Stimulated activated CD8-positive, alpha-beta memory T cell treated with anti-CD3 and anti-CD28 coated beads, Interleukin-2, amount 100 ng/mL, for 1 hour (primary cell): ENCODE measurements at regions not wholly inside any gene's neighbourhood (a gene's known extent, or its start where the extent isn't known, plus 50 kb on each side); places are given as distances from the start of the nearest gene placed in this dataset.
"Not testable (repeated sequence)": the region's sequence is repeated elsewhere in the genome, so short reads cannot be mapped to it uniquely, and the experiment has no call there.

Experiments
- DNase-seq, 2 donors: peaks; one replicate each; pipeline ENCODE4 v3.0.0-alpha.2; 2020; ENCODE audit warnings: low read depth in 2 of 2

DNA sequence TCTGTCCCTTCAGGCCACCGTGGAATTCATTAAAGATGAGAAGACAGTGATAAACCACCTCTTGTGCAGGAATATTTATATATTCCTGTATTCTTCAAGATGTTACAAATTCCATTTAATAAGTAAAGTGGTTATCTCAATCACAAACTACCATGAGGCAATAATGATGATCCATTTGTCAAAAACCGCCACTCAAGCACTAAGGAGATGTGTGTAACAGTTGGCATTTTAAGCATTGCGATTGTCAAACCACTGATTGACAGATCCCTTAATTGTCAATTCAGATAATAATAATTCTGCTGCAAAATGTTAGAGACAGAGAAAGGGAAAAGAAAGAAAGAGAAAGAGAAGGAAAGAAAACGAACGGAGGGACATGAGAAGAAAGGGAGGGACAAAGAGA lies 476.1 kb upstream of the RBFOX1 start:
- no peak for DNase-seq

DNA sequence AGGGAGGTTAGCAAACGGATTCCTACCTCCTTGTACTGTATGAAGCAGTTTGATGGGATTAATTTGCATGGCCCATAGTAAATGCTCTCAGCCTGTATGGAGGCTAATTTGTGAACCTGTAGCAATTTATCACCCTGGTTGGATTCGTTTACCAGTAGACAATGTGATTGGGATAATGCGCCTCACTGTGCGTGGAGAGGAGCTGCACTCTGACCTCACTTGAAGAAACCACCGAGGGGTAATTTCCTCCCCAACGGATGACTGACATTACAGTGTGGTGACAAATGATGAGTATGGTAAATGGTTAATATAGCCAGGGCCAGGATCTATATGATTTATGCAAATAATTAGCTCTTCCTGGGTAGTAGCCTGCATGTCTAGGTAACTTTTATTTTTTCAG lies 479.1 kb upstream of the RBFOX1 start:
- DNase-seq, result no peak

GRCh38 chr16:6852643-6853225 lies 479.9 kb upstream of the RBFOX1 start:
- DNase-seq, result no peak

DNA sequence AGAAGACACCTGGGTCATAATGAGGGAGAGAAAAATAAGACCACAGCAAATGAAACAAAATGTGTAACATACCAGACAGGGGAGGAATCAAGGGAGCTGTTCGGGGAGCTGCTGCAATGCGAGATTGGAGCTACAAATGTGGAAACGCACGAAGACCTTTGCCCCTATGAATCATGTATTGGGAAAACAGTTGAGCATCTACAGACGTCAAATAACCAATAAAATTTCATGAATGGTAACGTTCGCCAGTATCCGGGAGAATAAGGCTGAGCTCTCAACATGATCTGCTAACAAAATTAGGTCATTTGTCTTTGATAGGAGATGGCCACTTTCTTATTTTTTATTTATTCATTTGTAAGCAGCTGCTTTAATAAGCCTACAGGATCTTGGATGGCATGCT lies 486.2 kb upstream of the RBFOX1 start:
- DNase-seq, result no peak

- no peak for DNase-seq
Measured at GRCh38 chr16:6841392-6841791, 491.3 kb upstream of the RBFOX1 start.

DNA sequence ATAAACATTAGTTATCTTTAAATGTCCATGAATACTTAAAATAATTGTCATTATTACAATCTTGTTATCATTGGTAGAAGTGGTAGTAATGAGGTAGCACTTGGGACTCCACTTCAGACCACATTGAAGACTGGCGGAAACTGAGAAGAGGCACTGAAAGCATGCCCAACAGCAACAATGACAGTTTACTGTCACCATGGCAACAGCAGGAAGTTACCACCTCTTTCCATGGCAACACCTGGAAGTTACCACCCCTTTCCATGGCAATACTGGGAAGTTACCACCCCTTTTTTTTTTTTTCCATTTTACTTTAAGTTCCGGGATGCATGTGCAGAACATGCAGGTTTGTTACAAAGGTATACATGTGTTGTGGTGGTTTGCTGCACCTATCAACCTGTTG lies 494.9 kb upstream of the RBFOX1 start:
- no peak for DNase-seq

GRCh38 chr16:6836766-6837165 lies 495.9 kb upstream of the RBFOX1 start:
- DNase-seq, result no peak

DNA sequence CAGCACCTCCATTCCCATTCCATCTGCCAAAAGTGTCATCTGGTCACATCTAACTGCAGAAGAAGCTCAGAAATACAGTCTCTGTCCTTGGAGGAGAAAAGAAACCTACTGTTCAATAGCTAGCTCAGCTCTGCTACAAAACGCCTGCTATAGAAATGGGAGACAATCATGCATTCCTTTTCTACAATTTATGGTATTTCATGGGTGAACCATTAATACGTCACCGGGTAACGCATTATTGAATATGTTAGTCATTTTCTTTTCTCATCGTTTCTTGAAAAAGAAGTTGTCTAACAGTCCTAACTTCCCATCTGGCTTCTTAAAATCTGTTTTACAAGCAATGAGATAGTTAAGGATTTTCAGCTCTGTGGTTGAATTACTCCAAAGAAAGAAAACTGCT lies 496.7 kb upstream of the RBFOX1 start:
- no peak for DNase-seq

- no peak for DNase-seq
Measured at GRCh38 chr16:6835516-6835915, 497.1 kb upstream of the RBFOX1 start.

DNA sequence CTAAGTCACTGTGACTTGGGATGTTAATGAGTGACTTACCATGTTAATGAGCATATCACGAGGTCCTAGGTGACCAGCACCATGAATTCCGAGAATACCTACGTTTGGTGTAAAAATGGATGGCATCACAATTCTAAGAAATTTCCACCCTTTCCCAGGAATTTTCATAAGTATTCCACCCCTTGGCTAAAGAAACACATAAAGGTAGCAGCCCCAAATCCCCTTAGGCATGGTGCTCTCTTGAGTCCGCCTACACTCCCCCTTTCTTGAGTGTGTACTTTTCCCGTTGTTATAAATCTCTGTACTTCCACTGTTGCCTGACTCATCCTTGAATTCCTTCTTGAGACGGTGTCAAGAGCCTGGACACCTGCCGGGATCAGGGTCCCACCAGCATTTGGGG lies 504.0 kb upstream of the RBFOX1 start:
- DNase-seq, result no peak

DNA sequence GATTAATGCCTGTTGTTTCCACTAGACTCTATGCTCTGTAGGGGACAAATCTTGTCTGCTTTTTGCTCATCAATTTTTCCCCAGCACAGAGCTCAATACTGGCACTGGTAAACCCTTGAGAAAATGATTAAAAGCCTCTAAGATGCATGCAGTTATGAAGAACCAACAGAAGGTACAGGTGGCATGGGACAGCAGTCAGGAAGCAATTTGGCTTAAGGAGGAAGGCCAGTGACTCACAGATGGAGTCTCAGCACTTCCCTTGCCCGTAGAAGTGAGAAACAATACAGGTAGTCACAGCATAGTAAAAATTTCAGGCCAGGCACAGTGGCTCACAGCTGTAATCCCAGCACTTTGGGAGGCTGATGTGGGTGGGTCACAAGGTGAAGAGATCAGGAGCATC lies 504.7 kb upstream of the RBFOX1 start:
- DNase-seq, result no peak

DNA sequence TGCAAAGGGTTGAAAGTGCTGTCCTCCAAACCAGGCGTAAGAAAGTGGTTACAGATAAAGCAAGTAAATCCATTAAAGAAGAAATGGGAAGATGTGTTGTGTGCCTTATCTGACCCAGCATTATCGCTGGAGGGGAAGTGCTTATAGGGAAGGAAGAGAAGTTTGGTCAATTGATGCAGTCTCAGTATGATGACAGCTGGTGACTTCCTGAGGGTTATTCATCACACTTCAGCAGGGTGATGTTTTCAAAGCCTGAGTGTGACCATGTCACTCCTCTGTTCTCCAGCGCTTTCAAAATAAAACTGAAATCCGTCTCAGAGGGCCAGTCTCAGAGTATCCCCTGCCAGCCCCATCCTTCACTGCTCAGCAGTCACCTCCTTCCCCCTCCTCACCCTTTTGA lies 505.4 kb upstream of the RBFOX1 start:
- no peak for DNase-seq

DNA sequence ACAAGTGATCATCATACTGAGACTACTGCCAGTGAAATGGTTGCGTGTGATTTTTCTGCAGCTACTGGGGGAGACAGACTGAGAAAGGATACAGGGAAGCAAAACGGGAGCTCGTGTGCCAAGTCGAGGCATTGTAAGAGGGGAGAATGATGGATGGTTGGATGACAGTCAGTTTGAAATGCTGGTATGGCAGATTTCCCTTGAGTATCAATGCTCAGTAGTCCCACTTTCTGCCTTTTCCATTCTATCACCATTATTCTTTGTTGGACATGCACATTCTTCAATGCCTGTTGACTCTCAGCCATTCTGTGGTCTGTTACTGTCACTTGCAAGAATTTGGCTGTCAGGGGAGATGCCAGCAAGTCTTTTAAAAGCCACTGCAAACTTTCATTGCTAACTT lies 510.6 kb upstream of the RBFOX1 start:
- no peak for DNase-seq

DNA sequence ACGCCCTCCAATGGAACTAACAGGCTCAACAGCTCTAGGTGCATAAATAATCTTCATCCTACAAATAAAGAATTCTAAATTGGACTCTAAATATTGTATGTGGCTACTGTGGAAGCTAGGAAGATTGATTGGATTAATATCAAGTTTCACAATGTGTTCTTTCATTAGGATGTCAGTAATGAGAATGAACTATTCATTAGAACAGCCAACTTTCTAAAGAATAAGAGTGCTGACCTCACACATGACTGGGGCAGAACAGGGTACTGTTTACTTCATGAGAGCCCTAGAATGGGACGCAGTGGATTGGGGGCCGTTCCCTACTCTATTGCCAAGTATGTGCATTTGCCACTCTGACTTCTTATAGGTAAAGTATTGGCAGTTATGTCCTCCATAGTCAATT lies 528.2 kb upstream of the RBFOX1 start:
- no peak for DNase-seq

- no peak for DNase-seq
Measured at GRCh38 chr16:6803176-6803575, 529.5 kb upstream of the RBFOX1 start.

- DNase-seq, result no peak
Measured at GRCh38 chr16:6797223-6797622, 535.4 kb upstream of the RBFOX1 start.

GRCh38 chr16:6777624-6778023 lies 555.0 kb upstream of the RBFOX1 start:
- no peak for DNase-seq

- no peak for DNase-seq
Measured at GRCh38 chr16:6775712-6776111, 556.9 kb upstream of the RBFOX1 start.

- no peak for DNase-seq
Measured at GRCh38 chr16:6771956-6772355, 560.7 kb upstream of the RBFOX1 start.

DNA sequence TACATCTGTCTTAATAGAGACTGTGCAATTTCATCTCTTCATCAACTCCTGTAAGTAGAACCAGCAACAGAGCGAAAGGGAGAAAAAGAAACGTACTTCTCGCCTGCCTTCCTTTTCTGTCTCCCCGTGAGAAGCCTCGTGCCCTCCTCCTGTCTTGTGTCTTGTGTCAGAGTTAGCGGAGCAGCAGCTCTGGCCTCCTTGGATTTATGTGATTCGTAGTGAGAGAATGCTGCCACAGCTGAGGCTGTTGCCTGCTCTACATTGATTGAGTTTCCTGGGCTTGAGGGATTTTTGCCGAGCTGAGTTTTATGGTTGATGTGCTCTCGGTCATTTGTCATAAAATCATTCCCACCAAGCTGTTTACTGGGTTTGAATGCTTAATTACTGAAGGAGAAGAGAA lies 579.1 kb upstream of the RBFOX1 start:
- no peak for DNase-seq

GRCh38 chr16:6751191-6751590 lies 581.5 kb upstream of the RBFOX1 start:
- DNase-seq, result no peak

DNA sequence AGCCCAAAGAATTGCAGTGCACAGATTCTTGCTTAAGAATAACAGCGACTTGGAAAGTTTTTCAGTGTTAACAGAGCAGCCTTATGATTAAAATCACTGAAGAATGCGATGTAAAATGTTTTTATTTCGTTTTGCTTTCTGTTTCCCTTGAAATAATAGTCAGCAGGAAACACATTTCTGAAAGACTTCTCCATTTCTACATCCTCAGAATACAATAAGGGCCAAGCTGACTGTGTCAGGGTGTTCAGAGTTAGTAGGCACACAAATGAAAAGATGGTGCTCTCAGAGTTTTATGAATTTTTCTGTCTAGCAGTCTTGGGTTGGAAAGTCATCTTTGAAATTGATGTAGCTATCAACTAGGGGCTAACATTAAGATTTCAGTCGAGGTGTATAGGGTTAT lies 582.9 kb upstream of the RBFOX1 start:
- no peak for DNase-seq

DNA sequence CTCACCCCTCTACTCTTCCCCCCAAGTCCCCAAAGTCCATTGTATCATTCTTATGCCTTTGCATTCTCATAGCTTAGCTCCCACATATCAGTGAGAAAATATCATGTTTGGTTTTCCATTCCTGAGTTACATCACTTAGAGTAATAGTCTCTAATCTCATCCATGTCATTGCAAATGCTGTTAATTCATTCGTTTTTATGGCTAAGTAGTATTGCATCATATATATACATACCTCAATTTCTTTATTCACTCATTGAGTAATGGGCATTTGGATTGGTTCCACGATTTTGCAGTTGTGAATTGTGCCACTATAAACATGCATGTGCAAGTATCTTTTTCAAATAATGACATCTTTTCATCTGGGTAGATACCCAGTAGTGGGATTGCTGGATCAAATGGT lies 596.3 kb upstream of the RBFOX1 start:
- DNase-seq, result not testable (repeated sequence)

- DNase-seq, result no peak
Measured at GRCh38 chr16:6735631-6736030, 597.0 kb upstream of the RBFOX1 start.

DNA sequence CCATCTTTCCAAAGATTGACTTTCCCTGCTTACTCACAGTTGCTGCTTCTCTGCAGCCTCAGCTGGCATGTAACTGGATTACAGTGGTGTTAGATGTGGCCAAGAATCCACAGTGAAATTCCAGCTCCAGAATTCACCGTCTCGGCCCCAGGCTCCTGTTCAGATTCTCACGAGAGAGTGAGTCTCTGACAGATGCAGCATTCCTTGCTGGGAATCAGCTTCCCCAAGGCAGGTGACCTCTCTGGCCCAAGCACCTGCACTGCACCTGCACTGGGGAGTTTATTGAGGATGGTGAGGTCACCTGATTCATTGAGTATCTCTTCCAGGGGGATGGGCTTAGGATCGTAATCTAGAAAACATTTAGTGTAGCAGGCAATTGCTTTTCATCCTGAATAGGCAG lies 600.5 kb upstream of the RBFOX1 start:
- no peak for DNase-seq
